ENCODE measurements at regions not wholly inside any gene's neighbourhood (a gene's known extent, or its start where the extent isn't known, plus 50 kb on each side); places are given as distances from the start of the nearest gene placed in this dataset.

- TF ChIP-seq ZNF518A (tag by site-specific recombination; conservative IDR thresholded peaks at IDR 0.05; ENCODE audit: low read depth) (peak; percentile 42; the same call in 1 of the 2 replicates), ZNF19 (tag by site-specific recombination; IDR thresholded peaks at IDR 0.05; ENCODE audit: low read depth) (no peak), CTCF (tag by site-specific recombination; IDR thresholded peaks at IDR 0.05) (peak; percentile 88), AEBP2 (tag by site-specific recombination; IDR thresholded peaks at IDR 0.05; ENCODE audit: borderline replicate concordance) (no peak), ZNF768 (tag by site-specific recombination; IDR thresholded peaks at IDR 0.05) (no peak), ZNF544 (tag by site-specific recombination; IDR thresholded peaks at IDR 0.05) (no peak), ZNF623 (tag by site-specific recombination; IDR thresholded peaks at IDR 0.05) (no peak), ZNF280D (tag by site-specific recombination; IDR thresholded peaks at IDR 0.05) (no peak), GLIS1 (tag by site-specific recombination; IDR thresholded peaks at IDR 0.05) (peak; percentile 29; the same call in 1 of the 2 replicates), KLF8 (tag by site-specific recombination; IDR thresholded peaks at IDR 0.05) (no peak), WT1 (tag by site-specific recombination; IDR thresholded peaks at IDR 0.05) (no peak), SP7 (tag by site-specific recombination; IDR thresholded peaks at IDR 0.05) (peak; percentile 39; the same call in 1 of the 2 replicates), ZBTB20 (tag by site-specific recombination; IDR thresholded peaks at IDR 0.05) (peak; percentile 60; the same call in 1 of the 2 replicates), KLF16 (tag by site-specific recombination; IDR thresholded peaks at IDR 0.05) (no peak), ZNF146 (tag by site-specific recombination; IDR thresholded peaks at IDR 0.05) (no peak), ZNF292 (tag by site-specific recombination; IDR thresholded peaks at IDR 0.05; ENCODE audit: borderline replicate concordance, low read depth) (no peak), ZNF335 (tag by site-specific recombination; conservative IDR thresholded peaks at IDR 0.05) (peak; percentile 74), ZNF280C (tag by site-specific recombination; IDR thresholded peaks at IDR 0.05) (no peak), ZBTB26 (tag by site-specific recombination; optimal IDR thresholded peaks at IDR 0.05) (no peak), ZNF561 (tag by site-specific recombination; IDR thresholded peaks at IDR 0.05; ENCODE audit: borderline replicate concordance) (no peak), ZNF114 (tag by site-specific recombination; IDR thresholded peaks at IDR 0.05) (no peak), ZNF521 (tag by site-specific recombination; IDR thresholded peaks at IDR 0.05) (no peak), BCL11A (tag by site-specific recombination; IDR thresholded peaks at IDR 0.05; ENCODE audit: low read depth) (no peak)
These were observed 268.2 kb downstream of the CDC5L start (continued) for GRCh38 chr6:44655412-44656342.
